ENCODE measurements at regions not wholly inside any gene's neighbourhood (a gene's known extent, or its start where the extent isn't known, plus 50 kb on each side); places are given as distances from the start of the nearest gene placed in this dataset.

DNA sequence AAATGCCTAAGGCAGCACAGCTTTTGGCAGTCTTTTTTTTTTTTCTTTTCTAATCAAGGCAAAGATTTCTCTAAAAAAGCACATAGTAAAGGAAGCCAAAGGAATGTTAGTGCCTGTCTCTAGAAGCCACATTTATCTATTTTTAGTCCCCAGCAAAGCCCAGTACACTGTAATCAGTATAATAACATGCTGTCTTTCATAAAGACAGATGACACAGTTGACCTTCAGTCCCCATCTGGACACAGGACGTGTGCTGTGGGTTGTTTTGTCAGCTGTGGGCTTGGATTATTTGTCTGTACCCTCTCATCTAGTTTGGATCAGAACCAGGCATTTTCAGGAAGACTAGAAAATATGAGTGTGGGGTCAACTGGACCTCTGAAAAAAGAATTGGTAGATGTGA is 110.4 kb upstream of the CTNNB1 start:
- Histone ChIP-seq H3K4ac (replicated peaks; ENCODE audit: insufficient read length, low read depth, low read length) (no peak overlapping the region), H2BK120ac (replicated peaks; ENCODE audit: low read depth, low read length) (no peak overlapping the region), H3K4me3 (ENCODE audit: extremely low read depth in 1 of 4, insufficient read depth in 2 of 4, low read depth in 3 of 4, low read length in 4 of 4) (no peak overlapping the region), H3K4me2 (ENCODE audit: insufficient read depth in 1 of 2, low read depth in 2 of 2, low read length in 2 of 2) (no peak overlapping the region), H3K23me2 (ENCODE audit: low read depth, low read length) (no peaks in the 10 kb centered on the region), H3K79me2 (ENCODE audit: control insufficient read depth in 1 of 2, insufficient read depth in 2 of 2, low read length in 2 of 2) (no peaks in the 10 kb centered on the region), H3K4me1 (replicated peaks in 1 of 4; ENCODE audit: control insufficient read depth in 3 of 4, insufficient read depth in 4 of 4, low read length in 3 of 4) (no peaks in the 10 kb centered on the region), H4K91ac (replicated peaks; ENCODE audit: insufficient read length, low read length) (no peak overlapping the region), H2BK12ac (ENCODE audit: low read depth, low read length) (no peak overlapping the region), H3K23ac (ENCODE audit: insufficient read length) (no peak overlapping the region), H2BK5ac (ENCODE audit: low read depth, low read length) (no peak overlapping the region), H3K14ac (ENCODE audit: insufficient read length) (no peak overlapping the region), H3K27ac (ENCODE audit: low read depth, low read length) (no peak overlapping the region), H2BK20ac (ENCODE audit: low read length) (no peak overlapping the region), H4K20me1 (replicated peaks in 1 of 2; ENCODE audit: control insufficient read depth in 1 of 2, insufficient read depth in 2 of 2, low read length in 2 of 2) (no peaks in the 10 kb centered on the region), H3K9me3 (ENCODE audit: insufficient read depth in 2 of 2, low read depth in 1 of 2, low read length in 1 of 2) (no peaks in the 10 kb centered on the region), H4K5ac (ENCODE audit: insufficient read length, low read depth, low read length) (no peak overlapping the region), H3K56ac (replicated peaks; ENCODE audit: insufficient read length, low read depth, low read length) (no peak overlapping the region), H2BK15ac (ENCODE audit: low read length) (no peak overlapping the region), H3K9ac (replicated peaks in 1 of 4; ENCODE audit: extremely low read depth in 1 of 4, low read depth in 3 of 4, low read length in 3 of 4) (no peak overlapping the region), H3K27me3 (replicated peaks in 1 of 4; ENCODE audit: control insufficient read depth in 3 of 4, extremely low read depth in 1 of 4, insufficient read depth in 3 of 4, low read length in 3 of 4) (no peaks in the 10 kb centered on the region), H2AFZ (ENCODE audit: low read length) (no peak overlapping the region), H4K8ac (ENCODE audit: extremely low read depth, insufficient read depth, low read length) (no peak overlapping the region), H3K79me1 (ENCODE audit: low read depth, low read length) (no peaks in the 10 kb centered on the region), H2AK5ac (ENCODE audit: low read depth, low read length) (no peak overlapping the region), H3K18ac (ENCODE audit: extremely low read depth, low read length) (no peak overlapping the region), H3K36me3 (ENCODE audit: control insufficient read depth in 2 of 4, insufficient read depth in 4 of 4, low read length in 3 of 4) (no peaks in the 10 kb centered on the region)
- ChIA-PET POLR2A (ENCODE audit: partially characterized antibody) (no interaction called here), CTCF (ENCODE audit: partially characterized antibody) (no interaction called here)
- DNase-seq (ENCODE audit: low read depth in 1 of 2, low spot score in 2 of 2) (no peak), FAIRE-seq (no peak)
- 83% methylated on average over 1 of the region's 1 CpG; no CpG with 5 or more reads in 1 of the 2 experiments for WGBS, 2 experiments (ENCODE audit: extremely low coverage in 1 of 2, insufficient coverage in 1 of 2, insufficient read length in 1 of 2, insufficient replicate concordance in 2 of 2, low coverage in 1 of 2, low lambda C conversion rate in 2 of 2, missing lambda C conversion rate in 1 of 2)
- TF ChIP-seq HDAC6 (IDR thresholded peaks at IDR 0.05; ENCODE audit: low read depth, low read length) (no peak), TAF1 (IDR thresholded peaks at IDR 0.05; ENCODE audit: low read depth, low read length) (no peak), PHF8 (conservative IDR thresholded peaks at IDR 0.05; ENCODE audit: low read depth, low read length) (no peak), TCF12 (IDR thresholded peaks at IDR 0.05; ENCODE audit: low read depth, low read length) (no peak), GABPA (IDR thresholded peaks at IDR 0.05; ENCODE audit: borderline replicate concordance, insufficient read depth, low read length) (no peak), CBX8 (IDR thresholded peaks at IDR 0.05; ENCODE audit: borderline replicate concordance, low read depth, low read length) (no peak), SIX5 (IDR thresholded peaks at IDR 0.05; ENCODE audit: low read depth, low read length) (no peak), CHD2 (IDR thresholded peaks at IDR 0.05; ENCODE audit: low read length) (no peak)
